ENCODE measurements at regions not wholly inside any gene's neighbourhood (a gene's known extent, or its start where the extent isn't known, plus 50 kb on each side); places are given as distances from the start of the nearest gene placed in this dataset.

GRCh38 chr4:63105839-63106238 is 1303.4 kb downstream of the TECRL start:
- no peak for TF ChIP-seq POLR2A (IDR thresholded peaks at IDR 0.05; ENCODE audit: low read depth, low read length)
- no peak for TF ChIP-seq POLR2AphosphoS5 (IDR thresholded peaks at IDR 0.05; ENCODE audit: low read depth, low read length)
- TF ChIP-seq TAF1 (IDR thresholded peaks at IDR 0.05; ENCODE audit: borderline replicate concordance, low read depth, low read length): no peak
